ENCODE measurements at regions not wholly inside any gene's neighbourhood (a gene's known extent, or its start where the extent isn't known, plus 50 kb on each side); places are given as distances from the start of the nearest gene placed in this dataset.

DNA sequence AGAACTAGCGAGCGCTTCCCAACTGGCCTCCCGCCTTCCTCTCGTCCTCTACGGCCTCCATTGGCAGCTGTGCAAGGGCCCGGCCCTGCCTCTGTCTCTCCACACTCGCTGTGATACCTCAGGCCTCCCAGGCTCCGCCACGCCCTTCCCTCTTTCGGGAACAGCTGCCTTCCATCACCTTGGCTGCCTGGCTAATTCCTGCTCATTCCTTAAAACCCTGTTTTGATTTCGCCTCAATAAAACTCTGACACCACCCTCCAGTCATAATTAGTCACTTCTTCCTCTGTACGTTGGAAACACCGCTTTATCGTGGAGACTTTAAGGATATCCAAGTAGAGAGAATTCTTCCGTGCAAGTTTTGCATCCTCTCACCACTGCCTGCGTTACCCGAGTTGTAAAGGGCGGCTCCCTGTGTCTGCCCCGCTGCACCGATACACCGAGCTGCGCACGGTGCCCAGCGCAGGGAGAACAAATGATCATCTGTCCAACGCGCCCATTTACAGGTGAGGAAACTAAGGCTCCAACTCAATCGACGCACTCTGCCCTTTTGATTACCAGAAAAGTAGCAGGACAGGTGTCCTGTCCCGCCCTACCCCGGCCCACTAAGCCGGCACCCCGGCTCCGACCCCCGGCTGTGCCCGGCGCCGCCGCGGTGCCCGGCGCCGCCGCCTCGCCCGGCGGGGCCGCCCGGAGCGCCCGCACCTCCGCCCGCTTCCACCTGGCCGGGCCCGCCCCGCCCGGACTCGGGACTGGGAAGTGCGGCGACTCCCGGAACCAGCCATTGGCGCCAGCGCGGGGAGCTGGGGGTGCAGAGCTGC, 139.7 kb downstream of the SEC14L1 start (continued):
- no peak for TF ChIP-seq ZNF37A (tag by site-specific recombination; IDR thresholded peaks at IDR 0.05)
- TF ChIP-seq ZNF114 (tag by site-specific recombination; IDR thresholded peaks at IDR 0.05) = no peak
- no peak for TF ChIP-seq ZNF184 (tag by site-specific recombination; IDR thresholded peaks at IDR 0.05)
- TF ChIP-seq ZNF266 (tag by site-specific recombination; IDR thresholded peaks at IDR 0.05; ENCODE audit: low read depth) = no peak

- ChIA-PET POLR2A (no interaction called here), CTCF (interaction anchor here (0.6 to 1.3 kb wide), 10 partner anchors 18 to 347 kb away, joined by 3 to 5 read pairs (median 3); no protein-coding TSS in a partner anchor)
- Histone ChIP-seq H3K9me3 (ENCODE audit: control insufficient read depth, insufficient read depth, low read depth, low read length) (no peaks in the 10 kb centered on the region), H3K4me1 (ENCODE audit: control insufficient read depth, insufficient read depth, low read length) (peaks cover 18% of the 10 kb centered on the region), H3K4me3 (ENCODE audit: low read depth, low read length) (peak overlapping the region; percentile 68), H3K27ac (ENCODE audit: extremely low read depth, low read depth, low read length) (peak overlapping the region; percentile 37; the same call in 1 of the 2 replicates), H3K36me3 (ENCODE audit: control insufficient read depth in 2 of 2, insufficient read depth in 1 of 2, low read length in 2 of 2) (peaks cover 0 to 4% of the 10 kb centered on the region in 2 experiments; a peak in 1 of 3 replicates)
- TF ChIP-seq YY2 (tag by site-specific recombination; IDR thresholded peaks at IDR 0.05) (no peak), PRDM2 (tag by site-specific recombination; IDR thresholded peaks at IDR 0.05; ENCODE audit: borderline replicate concordance) (no peak), ZNF501 (tag by site-specific recombination; IDR thresholded peaks at IDR 0.05) (peak; percentile 86), ZNF791 (tag by site-specific recombination; IDR thresholded peaks at IDR 0.05) (no peak), ZNF529 (tag by site-specific recombination; IDR thresholded peaks at IDR 0.05; ENCODE audit: insufficient replicate concordance) (no peak), ZNF223 (tag by site-specific recombination; IDR thresholded peaks at IDR 0.05) (no peak), ZNF391 (tag by site-specific recombination; IDR thresholded peaks at IDR 0.05; ENCODE audit: borderline replicate concordance, low read depth) (0 out of 2 replicates have a peak, but pooled peaks have one; percentile 64), ZNF292 (tag by site-specific recombination; IDR thresholded peaks at IDR 0.05; ENCODE audit: borderline replicate concordance, low read depth) (no peak), ZNF266 (tag by site-specific recombination; IDR thresholded peaks at IDR 0.05; ENCODE audit: low read depth) (no peak), ZNF239 (tag by site-specific recombination; IDR thresholded peaks at IDR 0.05) (no peak), ZNF521 (tag by site-specific recombination; IDR thresholded peaks at IDR 0.05) (no peak), GLIS2 (tag by site-specific recombination; IDR thresholded peaks at IDR 0.05) (peak; percentile 86), ZFP69B (tag by site-specific recombination; IDR thresholded peaks at IDR 0.05) (0 out of 2 replicates have a peak, but pooled peaks have one; percentile 33), TRIM28 (IDR thresholded peaks at IDR 0.05; ENCODE audit: borderline replicate concordance, low read length) (no peak), ZNF146 (tag by site-specific recombination; IDR thresholded peaks at IDR 0.05) (no peak), SCRT1 (tag by site-specific recombination; IDR thresholded peaks at IDR 0.05; ENCODE audit: borderline replicate concordance) (no peak), ZNF324 (tag by site-specific recombination; IDR thresholded peaks at IDR 0.05) (no peak), SCRT2 (tag by site-specific recombination; IDR thresholded peaks at IDR 0.05) (no peak), GLI4 (tag by site-specific recombination; IDR thresholded peaks at IDR 0.05) (no peak), ZBTB48 (tag by site-specific recombination; IDR thresholded peaks at IDR 0.05) (peak; percentile 58), ZNF404 (tag by site-specific recombination; IDR thresholded peaks at IDR 0.05) (no peak), ZNF37A (tag by site-specific recombination; IDR thresholded peaks at IDR 0.05) (no peak), ZNF398 (tag by site-specific recombination; IDR thresholded peaks at IDR 0.05) (peak; percentile 18; the same call in 1 of the 2 replicates)
- TF ChIP-seq, protein P1, sequence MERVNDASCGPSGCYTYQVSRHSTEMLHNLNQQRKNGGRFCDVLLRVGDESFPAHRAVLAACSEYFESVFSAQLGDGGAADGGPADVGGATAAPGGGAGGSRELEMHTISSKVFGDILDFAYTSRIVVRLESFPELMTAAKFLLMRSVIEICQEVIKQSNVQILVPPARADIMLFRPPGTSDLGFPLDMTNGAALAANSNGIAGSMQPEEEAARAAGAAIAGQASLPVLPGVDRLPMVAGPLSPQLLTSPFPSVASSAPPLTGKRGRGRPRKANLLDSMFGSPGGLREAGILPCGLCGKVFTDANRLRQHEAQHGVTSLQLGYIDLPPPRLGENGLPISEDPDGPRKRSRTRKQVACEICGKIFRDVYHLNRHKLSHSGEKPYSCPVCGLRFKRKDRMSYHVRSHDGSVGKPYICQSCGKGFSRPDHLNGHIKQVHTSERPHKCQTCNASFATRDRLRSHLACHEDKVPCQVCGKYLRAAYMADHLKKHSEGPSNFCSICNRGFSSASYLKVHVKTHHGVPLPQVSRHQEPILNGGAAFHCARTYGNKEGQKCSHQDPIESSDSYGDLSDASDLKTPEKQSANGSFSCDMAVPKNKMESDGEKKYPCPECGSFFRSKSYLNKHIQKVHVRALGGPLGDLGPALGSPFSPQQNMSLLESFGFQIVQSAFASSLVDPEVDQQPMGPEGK (tag by site-specific recombination; IDR thresholded peaks at IDR 0.05) = peak; percentile 82
These were observed 140.5 kb downstream of the SEC14L1 start for GRCh38 chr17:77281122-77281903.
